ENCODE measurements at regions not wholly inside any gene's neighbourhood (a gene's known extent, or its start where the extent isn't known, plus 50 kb on each side); places are given as distances from the start of the nearest gene placed in this dataset.

GRCh38 chr2:166550923-166551322 lies 56.9 kb upstream of the SCN7A start:
- H3K9ac ChIP-seq (replicated peaks; ENCODE audit: extremely low read depth, insufficient read depth, low read length): no peak overlapping the region
- no peaks in the 10 kb centered on the region for H3K9me1 ChIP-seq (replicated peaks; ENCODE audit: control insufficient read depth, extremely low read depth, insufficient read depth, low read length)
- H3K27me3 ChIP-seq (ENCODE audit: control insufficient read depth in 2 of 2, insufficient read depth in 2 of 2, low read length in 2 of 2): no peaks in the 10 kb centered on the region
- ChIA-PET POLR2A (no interaction called here), CTCF (no interaction called here)
- DNase-seq (ENCODE audit: low read depth, low spot score): no peak
- dilution Hi-C loops (cut with MboI; ENCODE audit: extremely low pct_ligation_motif_present, low sequenced_read_pairs): no loop called here
- no TSS peak for BruUV-seq (replicated peaks)
- H3K4me1 ChIP-seq (ENCODE audit: control insufficient read depth, extremely low read depth, insufficient read depth, low read length): no peaks in the 10 kb centered on the region
- intact Hi-C loops (cut with micrococcal nuclease): no loop called here
- no peak overlapping the region for H3K27ac ChIP-seq (ENCODE audit: insufficient read depth, low read depth, low read length)
- no peaks in the 10 kb centered on the region for H3K9me3 ChIP-seq (replicated peaks; ENCODE audit: control insufficient read depth, insufficient read depth, low read length)
- no peaks in the 10 kb centered on the region for H3K36me3 ChIP-seq (ENCODE audit: control insufficient read depth in 2 of 2, extremely low read depth in 1 of 2, insufficient read depth in 2 of 2, low read length in 2 of 2)
- no peaks in the 10 kb centered on the region for H4K20me1 ChIP-seq (replicated peaks; ENCODE audit: control insufficient read depth, extremely low read depth, insufficient read depth, low read length)
- H3K79me2 ChIP-seq (ENCODE audit: control insufficient read depth, insufficient read depth, low read length): no peaks in the 10 kb centered on the region
- H2AFZ ChIP-seq (ENCODE audit: low read depth, low read length): no peak overlapping the region
- no peak for TF ChIP-seq CTCF (IDR thresholded peaks at IDR 0.05; ENCODE audit: extremely low read depth in 1 of 2, insufficient read depth in 1 of 2, low read depth in 1 of 2, low read length in 2 of 2)
- no peak for TF ChIP-seq MYC (IDR thresholded peaks at IDR 0.05; ENCODE audit: low read depth, low read length)
- no peak for TF ChIP-seq FOS (IDR thresholded peaks at IDR 0.05; ENCODE audit: borderline replicate concordance, insufficient read depth, low read length)
- TF ChIP-seq GATA2 (IDR thresholded peaks at IDR 0.05; ENCODE audit: insufficient read depth, insufficient read length, low read depth, low read length): no peak
- TF ChIP-seq POLR2AphosphoS5 (IDR thresholded peaks at IDR 0.05; ENCODE audit: insufficient read depth, low read depth, low read length): no peak
- no peak for TF ChIP-seq EZH2 (IDR thresholded peaks at IDR 0.05; ENCODE audit: borderline replicate concordance, low read depth, low read length, severe bottlenecking)
- no peak for TF ChIP-seq POLR2A (IDR thresholded peaks at IDR 0.05; ENCODE audit: low read depth, low read length)
- TF ChIP-seq JUN (IDR thresholded peaks at IDR 0.05; ENCODE audit: borderline replicate concordance, insufficient read depth, insufficient read length, low read depth): no peak
- TF ChIP-seq MAX (IDR thresholded peaks at IDR 0.05; ENCODE audit: insufficient read depth, insufficient read length): no peak
- H3K4me3 ChIP-seq (replicated peaks in 1 of 3; ENCODE audit: insufficient read depth in 1 of 3, low read depth in 1 of 3, low read length in 3 of 3): no peak overlapping the region
- no peak overlapping the region for H3K4me2 ChIP-seq (ENCODE audit: insufficient read depth, low read length)
- no peak for FAIRE-seq
